GM06990 (cell line): ENCODE measurements at regions not wholly inside any gene's neighbourhood (a gene's known extent, or its start where the extent isn't known, plus 50 kb on each side); places are given as distances from the start of the nearest gene placed in this dataset.
A peak's percentile ranks its signal among the peaks of the same experiment; 100 is the strongest.
"Not testable (repeated sequence)": the region's sequence is repeated elsewhere in the genome, so short reads cannot be mapped to it uniquely, and the experiment has no call there.

Experiments
- DNase-seq: peaks from one replicate; pipeline ENCODE4 v3.0.0-alpha.2; 2011; ENCODE audit not compliant: insufficient read length; ENCODE audit errors: extremely low read depth
- H3K27me3 ChIP-seq: replicated peaks from 2 replicates; pipeline ENCODE4 v1.6.0; 2011; ENCODE audit warnings: low read length; ENCODE audit not compliant: control insufficient read depth, insufficient read depth
- H3K36me3 ChIP-seq: 2 replicates; pipeline ENCODE4 v1.5.1; 2011; ENCODE audit warnings: low read length; ENCODE audit not compliant: control insufficient read depth, insufficient read depth
- H3K4me3 ChIP-seq: replicated peaks from 2 replicates; pipeline ENCODE4 v1.5.1; 2011; ENCODE audit warnings: low read depth, mild to moderate bottlenecking, control low read depth, low read length
- TF ChIP-seq, protein P1 (sequence below): IDR thresholded peaks from 2 replicates; pipeline ENCODE4 v1.5.1; 2011; ENCODE audit warnings: low read length, control low read depth, mild to moderate bottlenecking, inconsistent platforms; ENCODE audit not compliant: insufficient read depth, poor library complexity, severe bottlenecking

DNA sequence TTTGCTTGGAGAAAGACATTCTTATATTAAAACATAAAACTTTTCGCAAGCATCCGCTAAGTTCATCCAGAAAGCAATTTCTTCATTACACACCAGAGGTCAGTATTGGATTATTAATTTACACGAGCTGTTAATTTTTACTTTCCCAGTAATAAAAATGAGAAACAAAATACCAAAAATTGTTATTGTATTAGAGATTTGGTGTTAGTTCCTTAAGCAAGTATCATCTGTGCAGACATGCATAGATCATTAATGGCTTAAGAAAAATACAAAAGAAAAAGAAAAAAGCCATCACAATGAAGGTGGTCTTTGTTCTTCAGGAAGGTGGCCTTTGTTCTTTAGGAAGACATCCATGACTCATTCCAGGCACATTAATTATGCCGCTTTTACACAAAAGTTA, 53.6 kb upstream of the HNMT start:
- no peaks in the 10 kb centered on the region for H3K27me3 ChIP-seq
- TF ChIP-seq, protein P1, sequence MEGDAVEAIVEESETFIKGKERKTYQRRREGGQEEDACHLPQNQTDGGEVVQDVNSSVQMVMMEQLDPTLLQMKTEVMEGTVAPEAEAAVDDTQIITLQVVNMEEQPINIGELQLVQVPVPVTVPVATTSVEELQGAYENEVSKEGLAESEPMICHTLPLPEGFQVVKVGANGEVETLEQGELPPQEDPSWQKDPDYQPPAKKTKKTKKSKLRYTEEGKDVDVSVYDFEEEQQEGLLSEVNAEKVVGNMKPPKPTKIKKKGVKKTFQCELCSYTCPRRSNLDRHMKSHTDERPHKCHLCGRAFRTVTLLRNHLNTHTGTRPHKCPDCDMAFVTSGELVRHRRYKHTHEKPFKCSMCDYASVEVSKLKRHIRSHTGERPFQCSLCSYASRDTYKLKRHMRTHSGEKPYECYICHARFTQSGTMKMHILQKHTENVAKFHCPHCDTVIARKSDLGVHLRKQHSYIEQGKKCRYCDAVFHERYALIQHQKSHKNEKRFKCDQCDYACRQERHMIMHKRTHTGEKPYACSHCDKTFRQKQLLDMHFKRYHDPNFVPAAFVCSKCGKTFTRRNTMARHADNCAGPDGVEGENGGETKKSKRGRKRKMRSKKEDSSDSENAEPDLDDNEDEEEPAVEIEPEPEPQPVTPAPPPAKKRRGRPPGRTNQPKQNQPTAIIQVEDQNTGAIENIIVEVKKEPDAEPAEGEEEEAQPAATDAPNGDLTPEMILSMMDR = peak; percentile 44
- DNase-seq = no peak

DNA sequence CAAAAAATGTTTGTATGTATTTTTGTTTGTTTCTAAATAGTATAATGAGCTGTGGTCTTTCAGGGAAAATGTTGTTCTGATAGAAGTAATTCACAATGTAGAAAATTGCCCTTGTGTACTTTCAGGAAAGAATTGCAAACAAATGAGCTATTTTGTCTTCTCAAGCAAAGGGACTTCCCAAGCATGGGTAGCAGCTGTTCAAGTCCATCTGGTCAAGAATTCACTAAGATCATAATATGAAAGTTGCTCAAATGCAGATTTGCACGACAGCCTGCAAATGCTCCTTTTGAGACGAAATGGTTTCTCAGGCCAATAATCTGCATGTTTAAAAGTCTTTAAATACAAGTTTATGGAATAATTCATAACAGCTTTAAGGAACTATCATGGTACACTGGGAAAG, 51.9 kb upstream of the HNMT start:
- Histone ChIP-seq H3K27me3 (no peaks in the 10 kb centered on the region), H3K4me3 (no peak overlapping the region), H3K36me3 (no peaks in the 10 kb centered on the region)
- TF ChIP-seq, protein P1 = no peak
- DNase-seq = no peak

More for the DNA sequence above, 53.6 kb upstream of the HNMT start:
- Histone ChIP-seq H3K36me3 (no peaks in the 10 kb centered on the region), H3K4me3 (no peak overlapping the region)

DNA sequence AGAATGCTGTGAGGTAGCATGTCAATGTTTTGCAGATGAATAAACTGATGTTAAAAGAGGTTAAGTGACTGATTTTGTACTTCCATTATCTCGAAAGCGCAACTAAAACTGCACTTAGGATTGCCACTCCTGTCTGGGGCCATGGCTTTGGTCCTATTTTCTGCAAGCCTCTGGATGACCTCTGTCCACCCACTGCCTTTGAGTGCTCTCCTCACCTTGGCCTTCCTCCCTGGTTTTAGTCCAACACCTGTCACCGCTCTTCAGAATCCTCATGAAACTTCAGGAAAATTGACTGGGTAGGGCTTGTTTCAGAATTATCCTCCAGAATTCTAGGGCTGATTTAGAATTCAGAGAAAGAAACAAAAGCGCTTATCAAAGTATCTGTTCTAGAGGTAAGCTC, 51.1 kb upstream of the HNMT start:
- H3K4me3 ChIP-seq = no peak overlapping the region
- no peaks in the 10 kb centered on the region for H3K27me3 ChIP-seq
- no peaks in the 10 kb centered on the region for H3K36me3 ChIP-seq
- TF ChIP-seq, protein P1 = no peak
- no peak for DNase-seq

DNA sequence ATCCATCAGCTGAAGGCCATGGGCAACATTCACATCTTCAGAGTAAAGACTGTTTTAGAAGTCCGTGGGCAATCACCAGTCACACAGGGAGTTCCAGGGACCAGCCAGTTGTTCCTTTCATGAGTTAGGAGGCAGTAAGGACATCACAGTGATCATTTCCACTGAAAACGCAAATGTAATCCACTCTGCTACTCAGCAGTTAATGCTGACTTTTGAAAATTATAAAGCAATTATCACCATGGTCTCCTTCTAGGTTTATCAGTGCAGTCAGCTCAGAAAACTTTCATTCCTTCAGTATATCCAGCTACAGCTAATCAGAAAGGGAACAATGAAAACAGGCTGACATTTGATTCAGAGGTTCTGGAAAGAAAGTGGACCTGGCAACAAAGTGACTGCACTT, 50.6 kb upstream of the HNMT start:
- H3K4me3 ChIP-seq, H3K27me3 ChIP-seq, H3K36me3 ChIP-seq, DNase-seq: not testable (repeated sequence)
